GM18499 (cell line): ENCODE measurements at regions not wholly inside any gene's neighbourhood (a gene's known extent, or its start where the extent isn't known, plus 50 kb on each side); places are given as distances from the start of the nearest gene placed in this dataset.
"Not testable (repeated sequence)": the region's sequence is repeated elsewhere in the genome, so short reads cannot be mapped to it uniquely, and the experiment has no call there.

Experiments
- ATAC-seq: cut with Tn5 transposase; IDR thresholded peaks from one replicate; pipeline ENCODE4 v1.9.1; 2021; ENCODE audit warnings: moderate number of reproducible peaks; ENCODE audit not compliant: insufficient read depth, unreplicated experiment

DNA sequence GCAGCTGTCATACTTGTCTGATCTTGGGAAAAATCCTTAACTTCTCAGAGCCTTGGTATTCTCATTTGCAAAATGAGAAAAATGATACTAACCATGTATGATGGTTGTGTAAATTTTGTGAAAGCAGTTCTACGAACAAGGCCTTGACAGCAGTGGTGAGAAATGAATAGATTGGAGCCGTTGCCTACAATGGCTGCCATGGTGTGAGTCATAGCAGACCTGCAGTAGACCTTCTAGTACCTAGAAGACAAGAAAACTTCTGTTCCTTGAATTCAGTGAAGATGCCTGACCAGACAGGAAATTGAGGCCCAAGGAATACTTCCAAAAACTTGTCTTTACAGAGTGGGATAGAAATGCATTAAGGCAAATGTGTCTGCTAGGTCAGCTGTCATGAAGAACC, 338.9 kb downstream of the QKI start:
- no peak for ATAC-seq

DNA sequence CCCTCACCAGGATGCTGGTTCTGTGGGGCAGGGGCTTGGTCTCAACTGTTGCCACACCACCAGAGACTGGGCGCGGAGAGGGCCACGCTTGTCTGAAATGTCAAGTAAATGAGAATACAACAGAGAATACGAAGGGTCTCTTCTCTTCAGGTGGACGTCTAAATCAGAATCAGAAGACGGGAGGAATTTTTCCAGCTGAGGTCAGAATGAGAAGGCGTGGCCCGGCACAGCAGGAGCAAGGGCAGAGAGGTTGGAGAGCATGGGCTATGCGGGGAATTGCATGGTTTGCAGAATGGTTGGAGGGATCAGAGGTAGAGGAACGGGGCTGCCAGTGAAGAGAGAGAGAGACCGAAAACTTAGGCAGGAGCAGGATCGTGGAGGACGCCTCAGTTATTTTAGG, 337.9 kb downstream of the QKI start:
- ATAC-seq = no peak

- ATAC-seq = no peak
Measured at GRCh38 chr6:163751032-163751525, 336.6 kb downstream of the QKI start.

GRCh38 chr6:163750431-163751031, 336.0 kb downstream of the QKI start:
- ATAC-seq = no peak

- ATAC-seq = no peak
Measured at GRCh38 chr6:163748886-163749285, 334.4 kb downstream of the QKI start.

DNA sequence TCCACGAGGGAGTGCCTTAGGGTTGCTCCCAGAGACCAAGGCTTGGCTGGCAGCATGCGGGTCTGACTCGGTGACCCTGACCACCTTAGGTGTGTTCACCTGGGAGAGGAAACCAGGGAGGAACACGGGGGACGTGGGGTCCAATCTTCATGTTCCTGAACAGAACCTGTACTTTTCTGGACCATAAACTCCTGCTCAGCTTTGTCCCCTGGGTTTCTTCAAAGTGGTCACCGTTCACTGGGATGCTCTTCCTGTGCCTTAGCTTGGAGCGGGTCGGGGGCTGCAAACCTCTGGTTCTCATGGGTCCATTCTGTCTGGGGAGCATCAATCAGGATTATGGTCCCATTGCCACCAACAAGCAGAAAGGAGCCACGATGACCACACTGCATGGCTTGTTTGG, 333.5 kb downstream of the QKI start:
- ATAC-seq = no peak

DNA sequence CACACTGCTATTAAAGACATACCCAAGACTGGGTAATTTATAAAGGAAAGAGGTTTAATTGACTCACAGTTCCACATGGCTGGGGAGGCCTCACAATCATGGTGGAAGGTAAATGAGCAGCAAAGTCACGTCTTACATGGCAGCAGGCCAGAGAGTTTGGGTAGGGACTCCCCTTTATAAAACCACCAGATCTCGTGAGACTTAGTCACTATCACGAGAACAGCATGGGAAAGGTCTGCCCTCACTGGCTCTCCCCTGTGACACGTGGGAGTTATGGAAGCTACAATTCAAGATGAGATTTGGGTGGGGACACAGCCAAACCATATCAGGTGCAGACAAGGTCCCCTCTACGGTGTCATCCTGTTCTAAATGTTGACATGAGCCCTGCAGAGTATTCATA, 332.5 kb downstream of the QKI start:
- ATAC-seq = not testable (repeated sequence)

DNA sequence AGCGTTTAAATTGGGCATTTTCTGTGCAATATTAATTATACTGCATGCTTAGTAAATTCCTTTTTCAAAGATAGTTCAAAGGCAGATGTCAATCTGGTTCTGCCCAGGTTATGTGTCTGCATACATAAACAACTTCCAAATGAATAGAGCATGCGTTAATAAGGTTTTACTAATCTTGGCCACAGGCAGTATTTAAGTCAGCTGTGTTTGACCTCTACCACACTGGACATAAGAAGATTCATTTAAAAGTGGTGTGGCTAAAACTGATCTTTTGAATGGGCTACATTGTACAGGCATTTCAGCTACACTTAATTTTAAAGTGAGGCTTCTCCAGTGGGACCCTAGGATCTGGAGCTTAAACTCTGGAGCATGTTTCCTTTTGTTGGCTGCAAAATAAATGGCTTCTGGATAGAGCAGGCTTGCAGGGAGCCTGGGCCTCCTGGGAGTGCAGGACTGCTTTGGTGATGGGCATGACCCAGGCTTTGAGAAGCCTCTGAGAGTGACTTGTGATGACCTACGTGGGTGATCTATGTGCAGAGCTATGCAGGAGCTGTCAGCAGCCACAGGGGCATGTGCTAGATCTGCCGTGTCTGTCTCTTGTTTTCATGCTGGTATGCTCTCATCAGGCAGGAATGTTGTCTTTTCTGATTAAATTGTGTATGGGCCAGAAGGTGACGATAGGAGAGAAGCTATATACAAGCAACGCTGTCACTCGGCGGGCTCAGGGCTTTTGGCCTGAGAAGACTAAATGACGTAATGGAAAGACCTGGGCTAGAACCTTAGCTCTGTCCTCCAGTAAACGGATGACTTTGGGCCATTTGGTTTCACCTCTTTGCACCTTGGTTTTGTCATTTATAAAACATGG, 331.2 kb downstream of the QKI start:
- ATAC-seq = no peak

GRCh38 chr6:163744256-163744925, 329.9 kb downstream of the QKI start:
- no peak for ATAC-seq

DNA sequence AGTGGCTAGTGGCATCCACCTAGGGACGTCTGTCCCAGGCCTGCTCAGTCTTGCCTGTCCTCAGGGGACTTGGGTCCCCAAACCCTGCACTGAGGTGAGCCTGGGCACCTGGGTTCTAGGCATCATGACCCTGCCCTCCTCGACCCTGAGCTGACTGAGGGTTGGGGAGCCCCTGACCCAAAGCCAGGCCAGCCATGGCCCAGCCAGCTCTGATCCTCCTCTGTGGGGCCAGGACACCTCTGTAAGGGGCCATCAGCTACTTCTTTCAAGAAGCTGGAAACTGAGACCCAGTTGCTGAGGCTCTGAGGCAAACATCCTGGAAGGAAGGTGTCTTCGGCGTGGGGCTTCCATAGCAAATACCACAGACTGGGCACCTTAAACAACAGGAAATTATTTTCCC, 329.3 kb downstream of the QKI start:
- ATAC-seq = no peak

- no peak for ATAC-seq
Measured at GRCh38 chr6:163741743-163742363, 327.3 kb downstream of the QKI start.

- no peak for ATAC-seq
Measured at GRCh38 chr6:163741342-163741741, 326.8 kb downstream of the QKI start.

DNA sequence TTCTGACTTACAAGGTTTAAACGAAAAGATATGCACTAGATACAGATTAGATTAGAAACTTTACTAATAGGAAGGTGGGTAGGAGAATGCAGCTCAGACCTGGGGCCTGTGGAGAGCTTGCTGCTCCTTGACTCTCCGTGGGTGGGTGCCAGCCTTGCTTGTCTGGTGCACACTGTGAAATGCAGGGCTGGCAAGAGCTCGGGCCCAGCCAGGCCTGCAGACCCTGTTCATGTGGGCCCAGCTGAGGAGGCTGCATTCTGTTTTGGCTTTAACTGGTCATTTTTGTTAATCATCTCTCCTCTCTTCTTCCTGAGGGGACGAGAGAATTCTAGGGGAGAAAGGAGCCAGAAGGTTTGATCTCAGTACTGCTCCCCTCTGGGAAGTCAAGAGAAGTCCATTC, 325.4 kb downstream of the QKI start:
- no peak for ATAC-seq

- ATAC-seq = no peak
Measured at GRCh38 chr6:163739408-163739725, 324.8 kb downstream of the QKI start.

GRCh38 chr6:163738725-163739407, 324.3 kb downstream of the QKI start:
- ATAC-seq = peak; percentile 80

DNA sequence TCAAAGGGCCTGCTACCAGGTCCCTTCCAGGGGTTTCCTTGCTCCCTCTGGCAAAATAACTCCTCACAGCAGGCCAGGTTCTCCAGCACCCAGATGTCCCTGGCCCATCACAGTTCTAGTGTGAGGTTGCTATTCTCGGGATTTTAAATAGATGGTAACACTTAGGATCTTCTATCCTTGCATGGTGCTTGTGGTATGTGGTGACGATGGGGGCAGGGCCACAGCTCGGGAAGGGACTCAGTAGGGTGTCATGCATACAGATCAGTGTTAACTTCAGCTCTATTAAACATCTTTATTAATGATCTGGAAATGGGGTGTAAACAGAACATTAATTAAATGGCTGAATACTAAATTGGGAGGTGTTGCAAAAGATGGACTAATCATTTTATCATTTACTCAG, 323.8 kb downstream of the QKI start:
- no peak for ATAC-seq

DNA sequence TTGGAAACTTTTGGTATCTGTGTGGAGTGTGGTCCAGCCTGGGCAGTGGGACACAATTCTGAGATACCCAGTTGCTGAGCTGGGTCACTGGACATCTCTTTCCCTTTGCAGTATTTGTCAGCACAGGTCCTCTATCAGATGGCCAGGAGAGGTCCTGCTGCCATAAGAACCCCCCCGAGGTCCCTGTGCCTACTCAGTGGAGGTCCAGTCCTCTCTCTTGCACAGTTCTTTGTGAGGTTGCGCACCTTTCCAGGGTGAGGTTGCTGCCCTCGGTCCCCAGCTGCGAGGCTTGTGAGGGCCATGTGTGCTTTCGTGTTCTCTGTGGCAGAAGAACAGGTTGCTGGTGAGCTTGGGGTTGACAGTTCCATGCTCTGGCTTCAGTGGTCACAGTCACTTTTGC, 320.6 kb downstream of the QKI start:
- ATAC-seq = no peak

DNA sequence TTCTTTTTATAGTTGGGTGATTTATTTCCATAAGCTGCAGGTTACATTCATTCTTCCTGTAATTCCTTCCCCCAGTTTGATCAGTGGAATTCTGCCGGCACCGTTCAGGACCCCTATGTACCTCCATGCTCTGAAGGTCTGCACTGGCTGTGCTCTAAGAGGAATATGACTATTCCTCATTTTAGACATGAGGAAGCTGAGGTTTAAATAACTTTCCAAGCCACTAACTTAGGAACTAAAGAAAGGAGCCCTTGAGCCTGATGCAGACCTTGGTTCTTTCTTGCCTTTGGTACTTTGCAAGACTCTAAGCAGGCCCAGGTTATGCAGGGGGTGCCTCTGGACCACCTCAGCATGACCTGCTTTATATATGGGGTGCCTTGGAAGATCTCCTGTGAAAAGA, 318.5 kb downstream of the QKI start:
- ATAC-seq = no peak

GRCh38 chr6:163732479-163732878, 318.0 kb downstream of the QKI start:
- no peak for ATAC-seq

GRCh38 chr6:163732014-163732351, 317.5 kb downstream of the QKI start:
- ATAC-seq = not testable (repeated sequence)
